HepG2 (cell line): ENCODE measurements at regions not wholly inside any gene's neighbourhood (a gene's known extent, or its start where the extent isn't known, plus 50 kb on each side); places are given as distances from the start of the nearest gene placed in this dataset.

Experiments used
- DNMT1 ChIP-seq: sonication (generic); formaldehyde crosslinking; IDR thresholded peaks from 2 replicates; pipeline ENCODE4 v1.5.1; 2020; ENCODE audit warnings: mild to moderate bottlenecking, missing genetic modification reagents
- EP300 ChIP-seq, 3 experiments: sonication (generic) in 1 of 3; formaldehyde crosslinking in 1 of 3; IDR thresholded peaks; 2 replicates each; pipeline versions ENCODE4 v1.5.1 to v1.6.1; 2011 to 2020; ENCODE audit warnings: low read depth in 2 of 3, low read length in 2 of 3, borderline replicate concordance in 1 of 3, improper control_type of control experiment in 1 of 3, mild to moderate bottlenecking in 1 of 3, missing genetic modification reagents in 1 of 3, moderate library complexity in 1 of 3
- KAT8 ChIP-seq: IDR thresholded peaks from 2 replicates; pipeline ENCODE4 v1.6.1; 2016; ENCODE audit warnings: missing genetic modification reagents, missing compliant biosample characterization
- NFKB2 ChIP-seq: sonication (generic); formaldehyde crosslinking; IDR thresholded peaks from 2 replicates; pipeline ENCODE4 v1.4.0; 2020; ENCODE audit warnings: missing genetic modification reagents, borderline replicate concordance
- POLR2AphosphoS2 ChIP-seq: IDR thresholded peaks from 2 replicates; pipeline ENCODE4 v1.6.1; 2011; ENCODE audit warnings: low read depth, low read length, improper control_type of control experiment
- ZBTB1 ChIP-seq: sonication (generic); formaldehyde crosslinking; IDR thresholded peaks from 2 replicates; pipeline ENCODE4 v1.4.0; 2020; ENCODE audit warnings: missing genetic modification reagents, borderline replicate concordance
- ZNF143 ChIP-seq: sonication (generic); formaldehyde crosslinking; IDR thresholded peaks from 2 replicates; pipeline ENCODE4 v1.4.0; 2020; ENCODE audit warnings: missing genetic modification reagents
- ZNF205 ChIP-seq: IDR thresholded peaks from 2 replicates; pipeline ENCODE4 v1.6.1; 2018; ENCODE audit warnings: missing biosample characterization, missing genetic modification reagents
- ZNF552 ChIP-seq: sonication (generic); formaldehyde crosslinking; IDR thresholded peaks from 2 replicates; pipeline ENCODE4 v1.9.0; 2022; ENCODE audit warnings: missing genetic modification reagents, mild to moderate bottlenecking, borderline replicate concordance
- ZNF766 ChIP-seq: sonication (generic); formaldehyde crosslinking; IDR thresholded peaks from 2 replicates; pipeline ENCODE4 v1.5.0; 2020; ENCODE audit warnings: missing genetic modification reagents, borderline replicate concordance
- ZSCAN30 ChIP-seq: sonication (generic); formaldehyde crosslinking; IDR thresholded peaks from 2 replicates; pipeline ENCODE4 v1.5.0; 2020; ENCODE audit warnings: mild to moderate bottlenecking, missing genetic modification reagents
- ZZZ3 ChIP-seq: sonication (generic); formaldehyde crosslinking; IDR thresholded peaks from 2 replicates; pipeline ENCODE4 v1.4.0; 2020; ENCODE audit warnings: missing genetic modification reagents, mild to moderate bottlenecking, borderline replicate concordance
- TF ChIP-seq, protein P1 (sequence below), 2 experiments: sonication (generic) in 1 of 2; formaldehyde crosslinking in 1 of 2; IDR thresholded peaks; 2 replicates each; pipeline versions ENCODE4 v1.5.1 to v1.6.1; 2011 to 2020; ENCODE audit warnings: borderline replicate concordance in 1 of 2, low read depth in 1 of 2, low read length in 1 of 2, mild to moderate bottlenecking in 1 of 2, missing genetic modification reagents in 1 of 2, moderate library complexity in 1 of 2
- TF ChIP-seq, protein P2 (sequence below): sonication (generic); formaldehyde crosslinking; IDR thresholded peaks from 2 replicates; pipeline ENCODE4 v1.5.0; 2020; ENCODE audit warnings: mild to moderate bottlenecking, missing genetic modification reagents, moderate library complexity

DNA sequence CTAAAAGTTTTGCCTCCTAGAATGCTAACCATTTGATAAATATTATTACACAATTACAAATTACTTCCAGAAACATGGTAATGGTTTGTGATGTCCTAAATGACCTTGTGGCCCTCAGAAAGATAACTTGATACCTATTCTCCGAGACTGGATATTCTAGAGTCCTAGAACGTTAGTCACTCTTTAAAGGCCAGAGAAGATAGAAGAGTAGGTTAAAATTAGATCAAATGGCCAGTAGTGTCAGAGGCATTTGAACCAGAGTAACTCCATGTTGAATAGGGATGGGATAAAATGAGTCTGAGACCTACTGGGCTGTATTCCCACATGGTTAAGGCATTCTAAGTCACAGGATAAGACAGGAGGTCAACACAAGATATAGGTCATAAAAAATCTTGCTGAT is 96.6 kb upstream of the ADAMTS20 start:
- no peak for TF ChIP-seq ZNF205 (CRISPR knock-in tag)
- TF ChIP-seq ZZZ3 (CRISPR knock-in tag), result no peak
- no peak for TF ChIP-seq ZNF143 (CRISPR knock-in tag)
- TF ChIP-seq ZNF552 (CRISPR knock-in tag), result no peak
- TF ChIP-seq NFKB2, result no peak
- TF ChIP-seq, protein P1, sequence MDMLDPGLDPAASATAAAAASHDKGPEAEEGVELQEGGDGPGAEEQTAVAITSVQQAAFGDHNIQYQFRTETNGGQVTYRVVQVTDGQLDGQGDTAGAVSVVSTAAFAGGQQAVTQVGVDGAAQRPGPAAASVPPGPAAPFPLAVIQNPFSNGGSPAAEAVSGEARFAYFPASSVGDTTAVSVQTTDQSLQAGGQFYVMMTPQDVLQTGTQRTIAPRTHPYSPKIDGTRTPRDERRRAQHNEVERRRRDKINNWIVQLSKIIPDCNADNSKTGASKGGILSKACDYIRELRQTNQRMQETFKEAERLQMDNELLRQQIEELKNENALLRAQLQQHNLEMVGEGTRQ (IDR thresholded peaks at IDR 0.05; ENCODE audit: low read depth, low read length), result no peak
- TF ChIP-seq, protein P1 (CRISPR knock-in tag; IDR thresholded peaks at IDR 0.05; ENCODE audit: borderline replicate concordance), result no peak
- TF ChIP-seq ZBTB1 (CRISPR knock-in tag), result no peak
- TF ChIP-seq DNMT1 (CRISPR knock-in tag), result no peak
- TF ChIP-seq ZNF766 (CRISPR knock-in tag), result no peak
- TF ChIP-seq ZSCAN30 (CRISPR knock-in tag), result no peak
- no peak for TF ChIP-seq KAT8 (CRISPR knock-in tag)
- TF ChIP-seq EP300 (IDR thresholded peaks at IDR 0.05; ENCODE audit: low read depth in 2 of 2, low read length in 2 of 2), result no peak
- TF ChIP-seq EP300 (CRISPR knock-in tag; IDR thresholded peaks at IDR 0.05; ENCODE audit: borderline replicate concordance), result no peak
- TF ChIP-seq POLR2AphosphoS2, result no peak
- TF ChIP-seq, protein P2, sequence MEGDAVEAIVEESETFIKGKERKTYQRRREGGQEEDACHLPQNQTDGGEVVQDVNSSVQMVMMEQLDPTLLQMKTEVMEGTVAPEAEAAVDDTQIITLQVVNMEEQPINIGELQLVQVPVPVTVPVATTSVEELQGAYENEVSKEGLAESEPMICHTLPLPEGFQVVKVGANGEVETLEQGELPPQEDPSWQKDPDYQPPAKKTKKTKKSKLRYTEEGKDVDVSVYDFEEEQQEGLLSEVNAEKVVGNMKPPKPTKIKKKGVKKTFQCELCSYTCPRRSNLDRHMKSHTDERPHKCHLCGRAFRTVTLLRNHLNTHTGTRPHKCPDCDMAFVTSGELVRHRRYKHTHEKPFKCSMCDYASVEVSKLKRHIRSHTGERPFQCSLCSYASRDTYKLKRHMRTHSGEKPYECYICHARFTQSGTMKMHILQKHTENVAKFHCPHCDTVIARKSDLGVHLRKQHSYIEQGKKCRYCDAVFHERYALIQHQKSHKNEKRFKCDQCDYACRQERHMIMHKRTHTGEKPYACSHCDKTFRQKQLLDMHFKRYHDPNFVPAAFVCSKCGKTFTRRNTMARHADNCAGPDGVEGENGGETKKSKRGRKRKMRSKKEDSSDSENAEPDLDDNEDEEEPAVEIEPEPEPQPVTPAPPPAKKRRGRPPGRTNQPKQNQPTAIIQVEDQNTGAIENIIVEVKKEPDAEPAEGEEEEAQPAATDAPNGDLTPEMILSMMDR (CRISPR knock-in tag), result no peak
